Ovary (tissue), 3 donors: ENCODE measurements at regions not wholly inside any gene's neighbourhood (a gene's known extent, or its start where the extent isn't known, plus 50 kb on each side); places are given as distances from the start of the nearest gene placed in this dataset.

Source experiments
- CTCF ChIP-seq, 3 donors: fragments of 450-650 bp in 2 of 3; fragments of 200-600 bp in 1 of 3; IDR thresholded peaks; one replicate each; pipeline versions ENCODE4 v1.5.1 to v1.8.0; 2016 to 2022; ENCODE audit warnings: antibody characterized with exemption in 3 of 3, mild to moderate bottlenecking in 1 of 3
- EP300 ChIP-seq: sonication (generic); formaldehyde crosslinking; IDR thresholded peaks from one replicate; pipeline ENCODE4 v1.6.1; 2017; ENCODE audit warnings: antibody characterized with exemption
- POLR2A ChIP-seq: fragments of 450-650 bp; IDR thresholded peaks from one replicate; pipeline ENCODE4 v1.6.1; 2017; ENCODE audit warnings: antibody characterized with exemption, mild to moderate bottlenecking, moderate library complexity
- donor health status: DM: no; HTN: no; CAD: no.

GRCh38 chr1:223016381-223016780 is 126.7 kb downstream of the TLR5 start:
- TF ChIP-seq CTCF (IDR thresholded peaks at IDR 0.05) (no peak), EP300 (no peak), POLR2A (no peak)
